Muscle of arm (tissue), 1 donor: ENCODE measurements at regions not wholly inside any gene's neighbourhood (a gene's known extent, or its start where the extent isn't known, plus 50 kb on each side); places are given as distances from the start of the nearest gene placed in this dataset.

Experiments
- DNase-seq: peaks from one replicate; pipeline ENCODE4 v3.0.0-alpha.2; 2013

DNA sequence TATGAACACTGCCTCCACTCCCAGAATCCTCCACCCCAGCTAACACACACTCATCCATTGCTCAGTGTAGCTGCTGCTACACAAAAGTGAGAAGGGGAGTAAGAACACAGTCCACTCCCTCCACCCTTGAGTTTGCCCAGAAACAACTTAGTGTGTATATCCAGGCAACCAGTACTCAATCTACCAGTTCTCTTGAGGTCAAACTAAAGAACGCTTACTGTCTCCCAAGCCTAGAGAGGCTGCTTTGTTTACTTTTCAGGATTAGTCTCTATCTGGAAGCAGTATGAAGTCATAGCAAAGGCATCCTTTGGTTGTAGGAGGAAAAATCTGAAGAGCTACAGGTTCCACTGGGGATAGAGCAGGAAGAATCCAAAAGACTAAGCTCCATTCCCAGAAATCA lies 296.3 kb downstream of the KCNN2 start:
- no peak for DNase-seq

DNA sequence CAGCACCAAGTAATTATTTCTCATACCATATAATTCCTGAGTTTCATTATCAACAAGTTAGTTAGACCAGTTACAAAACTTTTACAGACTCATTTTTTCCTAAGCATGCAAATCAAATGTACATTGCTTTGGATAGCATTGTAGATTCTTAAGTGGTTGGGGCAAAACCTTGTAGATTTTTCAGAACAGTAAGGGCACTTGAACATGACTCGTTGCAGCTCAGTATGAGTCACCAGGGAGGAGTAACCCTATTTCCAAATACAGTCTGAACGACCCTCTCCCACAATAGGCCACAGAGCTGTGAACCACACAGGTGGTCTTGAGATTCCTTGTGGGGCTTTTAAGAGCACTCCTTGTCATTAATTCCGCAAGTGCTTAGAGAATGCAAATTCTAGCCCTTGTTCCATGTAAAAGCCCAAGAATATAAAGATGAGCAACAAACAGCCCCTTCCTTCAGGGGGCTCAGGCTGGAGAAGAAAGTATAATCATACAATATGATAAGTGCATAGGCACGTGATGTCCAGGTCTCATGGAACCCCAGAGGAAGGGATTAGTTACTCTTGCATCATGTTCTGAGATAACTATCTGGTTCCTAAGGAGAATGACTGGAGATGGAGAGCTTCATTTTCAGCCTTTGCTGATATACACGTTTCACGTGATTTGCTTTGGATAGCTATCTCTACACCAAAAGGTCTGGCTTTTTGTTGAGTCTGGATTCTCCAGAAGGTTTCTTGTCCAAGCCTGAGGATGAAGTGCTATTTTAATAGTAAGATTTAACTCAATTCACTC lies 295.7 kb downstream of the KCNN2 start:
- no peak for DNase-seq

DNA sequence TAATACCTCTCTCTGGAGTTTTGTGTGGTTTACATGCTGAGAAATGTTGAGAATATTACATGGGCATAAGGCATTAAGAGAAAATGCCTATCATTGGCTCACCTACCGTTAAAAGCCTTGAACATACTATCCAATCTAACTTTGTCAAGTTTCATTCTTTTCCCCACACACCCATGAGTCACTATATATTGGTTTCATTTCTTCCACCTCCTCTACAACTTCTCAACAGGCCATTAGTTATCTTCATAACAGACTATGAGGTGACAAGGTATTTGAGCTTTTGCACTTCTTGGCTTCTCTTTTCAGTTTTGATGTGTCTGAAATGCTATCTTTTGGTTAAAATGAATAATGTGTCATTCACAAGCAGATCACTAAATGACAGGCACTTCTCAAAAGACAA lies 288.0 kb downstream of the KCNN2 start:
- DNase-seq = no peak

DNA sequence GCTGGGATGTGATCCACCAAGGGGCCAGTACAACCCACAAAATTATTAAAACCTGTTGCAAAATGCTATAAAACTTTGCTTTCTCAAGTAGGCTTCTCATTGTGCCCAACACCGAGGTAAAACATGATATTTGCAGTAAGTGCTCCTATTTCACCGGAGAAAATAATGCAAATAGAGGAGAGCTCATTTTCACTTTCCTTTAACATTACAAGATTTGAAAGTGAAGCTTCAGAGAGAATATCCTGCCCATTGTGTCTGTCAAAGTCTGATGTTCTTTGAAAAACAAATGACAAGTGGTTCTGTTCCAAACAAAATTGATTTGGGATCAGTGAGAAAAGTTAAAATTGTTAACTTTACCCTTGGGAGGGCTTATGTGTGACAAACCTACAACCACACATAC lies 287.1 kb downstream of the KCNN2 start:
- DNase-seq = no peak

DNA sequence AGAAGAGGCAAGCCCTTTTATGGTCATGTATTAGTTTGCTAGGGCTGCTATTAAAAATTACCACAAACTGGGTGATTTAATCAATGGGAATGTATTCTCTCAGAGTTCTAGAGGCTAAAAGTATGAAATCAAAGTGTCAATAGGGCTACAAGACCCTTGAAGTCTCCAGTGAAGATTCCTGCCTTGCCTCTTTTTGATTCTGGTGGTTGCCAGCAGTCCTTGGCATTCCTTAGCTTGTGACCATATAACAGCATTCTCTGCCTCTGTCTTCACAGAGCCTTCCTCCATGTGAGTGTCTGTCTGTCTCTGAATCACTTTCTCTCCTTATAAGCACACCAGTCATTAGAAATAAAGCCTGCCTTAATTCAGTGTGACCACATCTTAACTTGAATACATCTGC lies 282.7 kb downstream of the KCNN2 start:
- no peak for DNase-seq

DNA sequence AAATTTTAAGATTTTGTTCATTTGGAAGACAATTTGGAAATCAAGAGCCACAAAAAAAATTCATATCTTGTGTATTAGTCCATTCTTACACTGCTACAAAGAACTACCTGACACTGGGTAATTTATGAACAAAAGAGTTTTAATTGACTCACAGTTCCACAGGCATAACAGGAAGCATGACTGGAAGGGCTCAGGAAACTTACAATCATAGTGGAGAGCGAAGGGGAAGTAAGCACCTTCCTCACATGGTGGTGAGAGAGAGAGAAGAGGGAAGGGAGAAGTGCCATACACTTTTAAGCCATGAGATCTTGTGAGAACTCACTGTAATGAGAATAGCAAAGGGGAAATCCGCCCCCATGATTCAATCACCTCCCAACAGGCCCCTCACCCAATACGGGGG lies 274.4 kb downstream of the KCNN2 start:
- DNase-seq = no peak

DNA sequence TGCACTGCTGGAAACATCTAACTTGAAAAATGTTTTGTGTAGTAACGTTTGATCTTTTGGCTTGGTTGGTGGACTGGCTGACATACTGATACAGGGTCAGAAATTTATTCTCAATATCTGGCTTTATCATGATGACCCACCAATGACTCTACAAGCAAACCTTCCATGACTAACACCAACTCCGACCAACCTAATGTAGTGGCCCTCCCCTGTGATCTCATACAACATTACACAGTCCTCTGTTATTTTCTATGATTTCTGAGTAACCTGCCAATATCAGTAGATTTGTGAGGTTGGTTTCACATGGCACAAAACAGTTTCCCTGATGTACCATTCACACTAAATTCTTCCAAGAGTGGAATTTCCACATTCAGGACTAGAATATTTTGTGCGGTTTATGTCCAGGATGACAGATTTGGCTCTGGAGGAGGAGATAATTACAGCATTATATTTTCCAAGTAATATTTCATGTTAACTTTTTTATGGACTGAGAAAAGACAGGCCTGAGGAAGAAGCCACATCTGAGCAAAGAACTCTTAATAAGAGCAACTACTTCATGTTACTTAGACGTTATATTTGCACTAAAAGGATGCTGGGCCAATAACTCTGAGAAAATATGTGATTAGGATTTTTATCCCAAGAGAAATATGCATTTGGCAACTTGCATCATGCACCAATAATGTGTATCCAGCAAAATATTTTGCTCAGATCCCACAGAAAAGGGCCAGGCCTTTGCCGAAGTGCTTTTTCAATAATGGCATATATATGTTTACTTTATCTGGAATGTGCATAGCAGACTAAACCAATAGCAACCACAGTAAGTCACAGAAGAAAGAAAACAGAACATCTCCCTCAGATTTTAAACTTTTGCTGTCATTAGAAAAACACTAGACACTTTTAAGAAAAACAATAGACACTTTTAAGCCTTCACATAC lies 273.4 kb downstream of the KCNN2 start:
- DNase-seq = no peak

DNA sequence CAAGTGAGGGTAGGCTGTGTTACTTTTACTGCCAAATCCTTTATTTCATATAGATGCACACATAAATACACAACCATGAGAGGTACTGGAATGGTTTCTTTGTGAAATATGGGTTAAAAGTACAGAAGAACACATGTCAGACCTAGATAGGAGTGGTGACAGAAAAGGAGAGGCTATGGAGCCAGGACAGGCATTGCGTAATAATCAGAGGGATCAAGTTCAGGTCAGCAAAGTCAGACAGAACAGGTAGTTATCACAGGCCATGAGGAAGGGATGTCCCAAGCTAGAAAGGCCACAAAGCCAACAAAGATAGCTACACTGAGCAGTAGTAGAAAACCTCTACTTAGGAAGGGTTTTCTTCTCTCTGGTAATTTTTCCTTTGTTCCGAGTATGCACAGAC lies 272.6 kb downstream of the KCNN2 start:
- DNase-seq = no peak

DNA sequence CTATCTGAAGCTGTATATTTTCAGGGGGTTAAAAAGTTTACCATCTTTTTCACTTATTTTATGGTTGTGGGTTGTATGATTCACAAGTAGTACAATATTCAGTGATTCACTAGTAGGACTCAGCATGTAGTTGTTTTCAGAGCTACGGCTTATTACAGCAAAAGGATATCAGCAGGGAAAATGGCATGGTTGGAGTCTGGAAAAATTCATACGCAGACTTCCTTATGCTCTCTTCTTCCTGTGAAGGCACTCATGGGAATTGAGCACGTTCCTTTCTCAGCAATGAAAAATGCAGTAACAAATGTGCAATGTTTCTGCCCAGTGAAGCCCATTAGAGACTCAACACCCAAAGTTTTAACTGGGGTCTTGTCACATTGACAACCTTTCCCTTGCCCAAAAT lies 250.5 kb downstream of the KCNN2 start:
- DNase-seq = no peak

DNA sequence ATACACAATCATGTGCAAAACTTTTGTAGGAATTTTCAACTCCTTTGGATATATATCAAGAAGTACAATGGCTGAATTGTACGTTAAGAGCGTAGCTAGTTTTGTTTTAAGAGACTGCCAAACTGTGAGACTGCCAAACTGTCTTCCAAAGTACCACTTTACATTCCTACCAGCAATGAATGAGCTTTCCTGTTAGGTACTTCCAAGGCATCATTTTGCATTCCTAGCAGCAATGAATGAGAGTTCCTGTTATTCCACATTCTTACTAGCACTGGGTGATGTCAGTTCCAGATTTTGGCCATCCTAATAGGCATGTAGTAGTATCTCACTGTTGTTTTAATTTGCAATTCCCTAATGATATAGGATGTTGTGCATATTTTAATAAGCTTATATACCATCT lies 219.3 kb downstream of the KCNN2 start:
- no peak for DNase-seq

DNA sequence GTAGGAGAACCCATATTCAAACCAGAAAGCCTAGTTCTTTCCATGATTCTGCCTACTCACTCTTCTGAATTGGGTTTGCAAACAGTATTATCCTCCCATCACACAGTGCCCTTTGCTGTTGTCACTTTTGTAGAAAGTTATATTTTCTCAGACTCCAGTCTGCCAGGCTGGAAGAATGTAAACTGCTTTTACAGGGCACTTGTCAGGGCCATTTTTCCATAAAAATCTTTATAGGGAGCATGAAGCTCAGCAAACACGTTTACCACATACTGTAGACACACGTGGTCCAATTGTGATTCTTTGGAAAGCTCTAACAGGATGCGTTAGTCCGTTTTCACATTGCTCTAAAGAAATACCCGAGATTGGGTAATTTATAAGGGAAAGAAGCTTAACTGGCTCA lies 204.0 kb downstream of the KCNN2 start:
- no peak for DNase-seq

DNA sequence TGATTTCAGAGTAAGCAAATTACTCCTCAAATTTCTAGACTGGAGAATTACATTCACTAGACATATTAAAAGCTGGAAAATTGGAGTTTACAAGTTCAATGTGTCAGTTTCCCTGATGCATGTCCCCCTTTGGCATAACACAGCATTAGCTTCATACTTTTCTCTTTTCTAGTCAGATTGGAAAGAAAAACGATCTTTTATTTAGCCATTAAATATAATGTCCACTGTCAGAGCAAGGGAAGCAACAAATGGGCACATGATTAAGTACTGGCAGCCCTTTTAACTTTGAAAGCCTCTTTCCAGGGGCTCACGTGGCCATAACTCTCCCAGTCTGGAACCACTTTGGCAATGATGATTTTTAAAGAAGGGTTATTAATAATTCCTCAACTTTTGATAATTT lies 203.3 kb downstream of the KCNN2 start:
- no peak for DNase-seq

DNA sequence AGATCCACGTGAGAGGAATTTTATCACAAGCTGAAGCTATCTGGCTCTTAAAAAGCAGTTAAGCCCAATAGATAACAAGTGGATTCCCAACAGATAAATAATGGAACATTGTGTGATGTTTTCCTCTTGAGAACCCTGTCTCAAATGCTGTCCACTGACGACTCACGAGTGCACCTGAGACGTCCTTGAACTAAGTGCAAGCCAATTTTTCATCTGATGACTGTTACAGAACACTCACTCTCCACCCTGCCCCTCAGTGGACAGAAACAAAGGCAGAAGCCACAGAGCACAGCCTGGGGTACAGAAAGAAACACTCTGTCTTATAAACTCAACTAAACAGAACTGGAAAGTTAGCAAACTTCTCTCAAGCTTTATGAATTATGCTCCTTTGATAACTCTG lies 199.5 kb downstream of the KCNN2 start:
- DNase-seq = no peak
